Glutamatergic neuron (in vitro differentiated cells): ENCODE measurements at regions not wholly inside any gene's neighbourhood (a gene's known extent, or its start where the extent isn't known, plus 50 kb on each side); places are given as distances from the start of the nearest gene placed in this dataset.

Experiments
- DNase-seq: peaks from one replicate; pipeline ENCODE4 v3.0.0; 2022
- H3K27ac Mint-ChIP-seq: one replicate; pipeline ENCODE4 v1.8.0; 2020; ENCODE audit warnings: mild to moderate bottlenecking, mixed read lengths, inconsistent platforms; ENCODE audit not compliant: unreplicated experiment
- H3K27me3 Mint-ChIP-seq: one replicate; pipeline ENCODE4 v1.8.0; 2020; ENCODE audit warnings: mild to moderate bottlenecking, moderate library complexity, mixed read lengths, inconsistent platforms; ENCODE audit not compliant: unreplicated experiment
- H3K36me3 Mint-ChIP-seq: one replicate; pipeline ENCODE4 v1.8.0; 2020; ENCODE audit warnings: mild to moderate bottlenecking, mixed read lengths, inconsistent platforms; ENCODE audit not compliant: unreplicated experiment
- H3K4me1 Mint-ChIP-seq: one replicate; pipeline ENCODE4 v1.8.0; 2020; ENCODE audit warnings: mild to moderate bottlenecking, low read depth, mixed read lengths, inconsistent platforms; ENCODE audit not compliant: unreplicated experiment
- H3K4me3 Mint-ChIP-seq: one replicate; pipeline ENCODE4 v1.8.0; 2020; ENCODE audit warnings: mild to moderate bottlenecking, mixed read lengths, inconsistent platforms; ENCODE audit not compliant: unreplicated experiment
- H3K9me3 Mint-ChIP-seq: one replicate; pipeline ENCODE4 v1.8.0; 2020; ENCODE audit warnings: mild to moderate bottlenecking, moderate library complexity, mixed read lengths, inconsistent platforms; ENCODE audit not compliant: unreplicated experiment
- CTCF ChIP-seq: fragments of 200-600 bp; sonication (generic); IDR thresholded peaks from one replicate; pipeline ENCODE4 v1.5.0; 2021; ENCODE audit not compliant: partially characterized antibody, unreplicated experiment

- no peak for DNase-seq
- H3K9me3 Mint-ChIP-seq, result peaks cover 2% of the 10 kb centered on the region
- no peak overlapping the region for H3K27ac Mint-ChIP-seq
- no peaks in the 10 kb centered on the region for H3K36me3 Mint-ChIP-seq
- H3K4me1 Mint-ChIP-seq, result peaks cover 12% of the 10 kb centered on the region
- no peak overlapping the region for H3K4me3 Mint-ChIP-seq
- no peaks in the 10 kb centered on the region for H3K27me3 Mint-ChIP-seq
- no peak for TF ChIP-seq CTCF
Measured at GRCh38 chr3:168327856-168328255, 232.1 kb upstream of the GOLIM4 start.

GRCh38 chr3:168325684-168326083 is 230.0 kb upstream of the GOLIM4 start:
- no peak overlapping the region for H3K27ac Mint-ChIP-seq
- H3K9me3 Mint-ChIP-seq, result peaks cover 2% of the 10 kb centered on the region
- DNase-seq, result no peak
- TF ChIP-seq CTCF, result no peak
- peaks cover 9% of the 10 kb centered on the region for H3K4me1 Mint-ChIP-seq
- H3K36me3 Mint-ChIP-seq, result no peaks in the 10 kb centered on the region
- no peak overlapping the region for H3K4me3 Mint-ChIP-seq
- H3K27me3 Mint-ChIP-seq, result no peaks in the 10 kb centered on the region

- no peak for TF ChIP-seq CTCF
- Mint-ChIP-seq H3K4me3 (no peak overlapping the region), H3K4me1 (no peaks in the 10 kb centered on the region), H3K27me3 (no peaks in the 10 kb centered on the region), H3K36me3 (no peaks in the 10 kb centered on the region), H3K27ac (no peak overlapping the region), H3K9me3 (peaks cover 2% of the 10 kb centered on the region)
- no peak for DNase-seq
Measured at GRCh38 chr3:168322941-168323340, 227.2 kb upstream of the GOLIM4 start.

GRCh38 chr3:168314166-168314565 is 218.4 kb upstream of the GOLIM4 start:
- Mint-ChIP-seq H3K9me3 (no peaks in the 10 kb centered on the region), H3K4me1 (peaks cover 5% of the 10 kb centered on the region), H3K27me3 (no peaks in the 10 kb centered on the region), H3K4me3 (no peak overlapping the region), H3K27ac (peak overlapping the region; percentile 60), H3K36me3 (peaks cover 4% of the 10 kb centered on the region)
- TF ChIP-seq CTCF, result no peak
- no peak for DNase-seq

GRCh38 chr3:168312984-168313383 is 217.3 kb upstream of the GOLIM4 start:
- DNase-seq, result no peak
- peaks cover 2% of the 10 kb centered on the region for H3K9me3 Mint-ChIP-seq
- TF ChIP-seq CTCF, result no peak
- peaks cover 4% of the 10 kb centered on the region for H3K36me3 Mint-ChIP-seq
- no peaks in the 10 kb centered on the region for H3K27me3 Mint-ChIP-seq
- no peak overlapping the region for H3K27ac Mint-ChIP-seq
- H3K4me1 Mint-ChIP-seq, result peaks cover 5% of the 10 kb centered on the region
- H3K4me3 Mint-ChIP-seq, result no peak overlapping the region
